WTC11 (cell line): ENCODE measurements at regions not wholly inside any gene's neighbourhood (a gene's known extent, or its start where the extent isn't known, plus 50 kb on each side); places are given as distances from the start of the nearest gene placed in this dataset.

Experiments
- ATAC-seq: fragments of 200-7000 bp; cut with Tn5 transposase; 2 replicates; pipeline ENCODE4 v1.10.0; 2021; ENCODE audit warnings: mild to moderate bottlenecking, moderate library complexity
- CTCF ChIA-PET: fragments of 300-600 bp; sonication (Branson Sonifier 250); formaldehyde crosslinking; loops from one replicate; lab custom pipeline; 2021; ENCODE audit warnings: antibody characterized with exemption; lab: Charles Lee
- POLR2A ChIA-PET: fragments of 350-600 bp; sonication (Branson Sonifier 250); formaldehyde crosslinking; loops from one replicate; lab custom pipeline; 2021; ENCODE audit warnings: antibody characterized with exemption; lab: Charles Lee
- DNase-seq: peaks from one replicate; pipeline ENCODE4 v3.0.0; 2021; ENCODE audit warnings: low spot score
- H3K27ac Mint-ChIP-seq: 2 replicates; pipeline ENCODE4 v1.8.0; 2021; ENCODE audit warnings: mixed read lengths
- H3K27me3 Mint-ChIP-seq: 2 replicates; pipeline ENCODE4 v1.8.0; 2021; ENCODE audit warnings: low read depth, mild to moderate bottlenecking, moderate library complexity, mixed read lengths
- H3K36me3 Mint-ChIP-seq: 2 replicates; pipeline ENCODE4 v1.8.0; 2021; ENCODE audit warnings: mixed read lengths
- H3K4me1 Mint-ChIP-seq: 2 replicates; pipeline ENCODE4 v1.8.0; 2022; ENCODE audit warnings: mixed read lengths
- H3K4me3 Mint-ChIP-seq: 2 replicates; pipeline ENCODE4 v1.8.0; 2021; ENCODE audit warnings: mild to moderate bottlenecking, moderate library complexity, mixed read lengths
- H3K9me3 Mint-ChIP-seq: 2 replicates; pipeline ENCODE4 v1.8.0; 2021; ENCODE audit warnings: mixed read lengths
- ATF2 ChIP-seq: sonication (generic); formaldehyde crosslinking; IDR thresholded peaks from 2 replicates; pipeline ENCODE4 v1.8.1; 2022; ENCODE audit warnings: low read depth, missing genetic modification reagents, borderline replicate concordance
- ETV6 ChIP-seq: sonication (generic); formaldehyde crosslinking; IDR thresholded peaks from 2 replicates; pipeline ENCODE4 v1.8.1; 2022; ENCODE audit warnings: mild to moderate bottlenecking, missing genetic modification reagents
- GABPB1 ChIP-seq: sonication (generic); formaldehyde crosslinking; IDR thresholded peaks from 2 replicates; pipeline ENCODE4 v1.8.1; 2023; ENCODE audit warnings: mild to moderate bottlenecking, missing genetic modification reagents
- HMGA2 ChIP-seq: fragments of 250-450 bp; sonication (Bioruptor Pico); IDR thresholded peaks from 2 replicates; pipeline ENCODE4 v1.4.0; 2021; ENCODE audit warnings: mild to moderate bottlenecking, moderate library complexity
- IRF2 ChIP-seq: sonication (generic); formaldehyde crosslinking; IDR thresholded peaks from 2 replicates; pipeline ENCODE4 v1.8.0; 2022; ENCODE audit warnings: low read depth, missing genetic modification reagents, borderline replicate concordance
- MYBL2 ChIP-seq: sonication (generic); formaldehyde crosslinking; IDR thresholded peaks from 2 replicates; pipeline ENCODE4 v1.8.1; 2023; ENCODE audit warnings: mild to moderate bottlenecking, moderate library complexity, missing genetic modification reagents
- OVOL2 ChIP-seq: fragments of 250-450 bp; sonication (Bioruptor Pico); IDR thresholded peaks from 2 replicates; pipeline ENCODE4 v1.9.0; 2021; ENCODE audit warnings: mild to moderate bottlenecking, borderline replicate concordance
- SMAD4 ChIP-seq: sonication (generic); formaldehyde crosslinking; IDR thresholded peaks from 2 replicates; pipeline ENCODE4 v1.8.0; 2022; ENCODE audit warnings: mild to moderate bottlenecking, missing genetic modification reagents
- SOX15 ChIP-seq: fragments of 250-450 bp; sonication (Bioruptor Pico); IDR thresholded peaks from 2 replicates; pipeline ENCODE4 v1.9.0; 2021; ENCODE audit warnings: mild to moderate bottlenecking
- SP1 ChIP-seq: sonication (generic); formaldehyde crosslinking; conservative IDR thresholded peaks from 2 replicates; pipeline ENCODE4 v1.8.1; 2022; ENCODE audit warnings: missing genetic modification reagents
- TCF7 ChIP-seq: sonication (generic); formaldehyde crosslinking; IDR thresholded peaks from 2 replicates; pipeline ENCODE4 v1.8.0; 2022; ENCODE audit warnings: mild to moderate bottlenecking, low read depth, missing genetic modification reagents, moderate library complexity
- TEAD1 ChIP-seq: sonication (generic); formaldehyde crosslinking; IDR thresholded peaks from 2 replicates; pipeline ENCODE4 v1.8.0; 2022; ENCODE audit warnings: mild to moderate bottlenecking, missing genetic modification reagents
- TP53 ChIP-seq: sonication (generic); formaldehyde crosslinking; IDR thresholded peaks from 2 replicates; pipeline ENCODE4 v1.8.1; 2023; ENCODE audit warnings: mild to moderate bottlenecking, missing genetic modification reagents
- ZBTB43 ChIP-seq: sonication (generic); formaldehyde crosslinking; IDR thresholded peaks from 2 replicates; pipeline ENCODE4 v1.8.1; 2023; ENCODE audit warnings: mild to moderate bottlenecking, missing genetic modification reagents
- ZNF281 ChIP-seq: sonication (generic); formaldehyde crosslinking; IDR thresholded peaks from 2 replicates; pipeline ENCODE4 v1.8.0; 2023; ENCODE audit warnings: mild to moderate bottlenecking, missing genetic modification reagents
- ZNF423 ChIP-seq: fragments of 250-450 bp; sonication (Bioruptor Pico); IDR thresholded peaks from 2 replicates; pipeline ENCODE4 v2.1.2; 2022; ENCODE audit warnings: mild to moderate bottlenecking, moderate library complexity
- ZNF671 ChIP-seq: fragments of 250-450 bp; sonication (Bioruptor Pico); IDR thresholded peaks from 2 replicates; pipeline ENCODE4 v1.8.0; 2021; ENCODE audit warnings: mild to moderate bottlenecking
- TF ChIP-seq, protein P1 (sequence below): sonication (generic); formaldehyde crosslinking; IDR thresholded peaks from 2 replicates; pipeline ENCODE4 v1.8.0; 2022; ENCODE audit warnings: mild to moderate bottlenecking, missing genetic modification reagents
- TF ChIP-seq, protein P2 (sequence below): sonication (generic); formaldehyde crosslinking; IDR thresholded peaks from 2 replicates; pipeline ENCODE4 v1.8.1; 2023; ENCODE audit warnings: mild to moderate bottlenecking, missing genetic modification reagents, moderate library complexity
- TF ChIP-seq, protein P3 (sequence below): sonication (generic); formaldehyde crosslinking; IDR thresholded peaks from 2 replicates; pipeline ENCODE4 v1.8.0; 2022; ENCODE audit warnings: mild to moderate bottlenecking, missing genetic modification reagents

- ChIA-PET POLR2A (no interaction called here), CTCF (interaction anchor here (1.1 kb wide), 1 partner anchor 10 kb away, joined by 4 read pairs; no protein-coding TSS in a partner anchor)
- 0 out of 2 replicates have a peak, but pooled peaks have one; percentile 39 for ATAC-seq
- Mint-ChIP-seq H3K27ac (no peak overlapping the region), H3K9me3 (peaks cover 11% of the 10 kb centered on the region), H3K4me1 (peaks cover 7% of the 10 kb centered on the region), H3K27me3 (no peaks in the 10 kb centered on the region; the same call in 1 of the 2 replicates), H3K36me3 (no peaks in the 10 kb centered on the region), H3K4me3 (no peak overlapping the region)
- TF ChIP-seq OVOL2 (CRISPR knock-in tag): no peak
- no peak for TF ChIP-seq IRF2
- no peak for TF ChIP-seq TP53 (CRISPR knock-in tag)
- TF ChIP-seq MYBL2: no peak
- TF ChIP-seq, protein P1, sequence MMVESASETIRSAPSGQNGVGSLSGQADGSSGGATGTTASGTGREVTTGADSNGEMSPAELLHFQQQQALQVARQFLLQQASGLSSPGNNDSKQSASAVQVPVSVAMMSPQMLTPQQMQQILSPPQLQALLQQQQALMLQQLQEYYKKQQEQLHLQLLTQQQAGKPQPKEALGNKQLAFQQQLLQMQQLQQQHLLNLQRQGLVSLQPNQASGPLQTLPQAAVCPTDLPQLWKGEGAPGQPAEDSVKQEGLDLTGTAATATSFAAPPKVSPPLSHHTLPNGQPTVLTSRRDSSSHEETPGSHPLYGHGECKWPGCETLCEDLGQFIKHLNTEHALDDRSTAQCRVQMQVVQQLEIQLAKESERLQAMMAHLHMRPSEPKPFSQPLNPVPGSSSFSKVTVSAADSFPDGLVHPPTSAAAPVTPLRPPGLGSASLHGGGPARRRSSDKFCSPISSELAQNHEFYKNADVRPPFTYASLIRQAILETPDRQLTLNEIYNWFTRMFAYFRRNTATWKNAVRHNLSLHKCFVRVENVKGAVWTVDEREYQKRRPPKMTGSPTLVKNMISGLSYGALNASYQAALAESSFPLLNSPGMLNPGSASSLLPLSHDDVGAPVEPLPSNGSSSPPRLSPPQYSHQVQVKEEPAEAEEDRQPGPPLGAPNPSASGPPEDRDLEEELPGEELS (CRISPR knock-in tag): no peak
- TF ChIP-seq ATF2 (CRISPR knock-in tag): no peak
- no peak for TF ChIP-seq HMGA2 (CRISPR knock-in tag)
- no peak for DNase-seq
Measured at GRCh38 chr10:47127188-47127785, 172.7 kb upstream of the GDF10 start.

DNA sequence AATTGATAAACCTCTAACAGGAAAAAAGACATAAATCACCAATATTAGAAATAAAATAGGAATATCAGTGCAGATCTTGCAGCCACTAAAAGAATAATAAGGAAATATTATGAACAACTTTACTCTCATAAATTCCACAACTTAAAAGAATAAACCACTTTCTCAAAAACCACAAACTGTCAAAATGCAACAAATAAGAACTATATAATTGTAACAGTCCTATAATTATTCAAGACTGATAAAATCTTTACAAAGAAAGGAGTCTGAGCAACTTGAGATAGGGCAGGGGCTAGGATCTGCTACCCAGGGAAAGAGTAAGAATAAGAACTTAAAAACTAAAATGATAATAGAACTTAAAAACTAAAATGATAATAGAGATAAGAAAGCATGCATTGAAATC, 169.5 kb upstream of the GDF10 start:
- H3K4me1 Mint-ChIP-seq: peaks cover 5% of the 10 kb centered on the region
- H3K27me3 Mint-ChIP-seq: no peaks in the 10 kb centered on the region; the same call in 1 of the 2 replicates
- no peak overlapping the region for H3K4me3 Mint-ChIP-seq
- ChIA-PET CTCF (no interaction called here), POLR2A (no interaction called here)
- no peak overlapping the region for H3K27ac Mint-ChIP-seq
- TF ChIP-seq ETV6 (no peak), ZBTB43 (CRISPR knock-in tag) (no peak), GABPB1 (CRISPR knock-in tag) (no peak), ZNF423 (CRISPR knock-in tag) (no peak), TEAD1 (no peak), TCF7 (no peak)
- TF ChIP-seq, protein P2, sequence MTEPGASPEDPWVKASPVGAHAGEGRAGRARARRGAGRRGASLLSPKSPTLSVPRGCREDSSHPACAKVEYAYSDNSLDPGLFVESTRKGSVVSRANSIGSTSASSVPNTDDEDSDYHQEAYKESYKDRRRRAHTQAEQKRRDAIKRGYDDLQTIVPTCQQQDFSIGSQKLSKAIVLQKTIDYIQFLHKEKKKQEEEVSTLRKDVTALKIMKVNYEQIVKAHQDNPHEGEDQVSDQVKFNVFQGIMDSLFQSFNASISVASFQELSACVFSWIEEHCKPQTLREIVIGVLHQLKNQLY (CRISPR knock-in tag): no peak
- no peaks in the 10 kb centered on the region; the same call in 1 of the 2 replicates for H3K9me3 Mint-ChIP-seq
- no peak for DNase-seq
- H3K36me3 Mint-ChIP-seq: no peaks in the 10 kb centered on the region
- ATAC-seq: no peak

- no peaks in the 10 kb centered on the region for H3K36me3 Mint-ChIP-seq
- ChIA-PET CTCF (interaction anchor here (0.8 kb wide), 1 partner anchor 87 kb away, joined by 3 read pairs; no protein-coding TSS in a partner anchor), POLR2A (no interaction called here)
- no peak for DNase-seq
- no peaks in the 10 kb centered on the region for H3K4me1 Mint-ChIP-seq
- H3K27ac Mint-ChIP-seq: no peak overlapping the region
- H3K9me3 Mint-ChIP-seq: peaks cover under 1% of the 10 kb centered on the region; the same call in 1 of the 2 replicates
- ATAC-seq: no peak
- H3K4me3 Mint-ChIP-seq: no peak overlapping the region
- H3K27me3 Mint-ChIP-seq: no peaks in the 10 kb centered on the region
- TF ChIP-seq SP1 (CRISPR knock-in tag) (no peak), ZNF281 (CRISPR knock-in tag) (no peak), TCF7 (no peak), SOX15 (CRISPR knock-in tag) (no peak), ZBTB43 (CRISPR knock-in tag) (no peak), ZNF671 (CRISPR knock-in tag) (no peak), SMAD4 (no peak)
- TF ChIP-seq, protein P3, sequence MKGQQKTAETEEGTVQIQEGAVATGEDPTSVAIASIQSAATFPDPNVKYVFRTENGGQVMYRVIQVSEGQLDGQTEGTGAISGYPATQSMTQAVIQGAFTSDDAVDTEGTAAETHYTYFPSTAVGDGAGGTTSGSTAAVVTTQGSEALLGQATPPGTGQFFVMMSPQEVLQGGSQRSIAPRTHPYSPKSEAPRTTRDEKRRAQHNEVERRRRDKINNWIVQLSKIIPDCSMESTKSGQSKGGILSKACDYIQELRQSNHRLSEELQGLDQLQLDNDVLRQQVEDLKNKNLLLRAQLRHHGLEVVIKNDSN (CRISPR knock-in tag): no peak
- TF ChIP-seq, protein P2 (CRISPR knock-in tag): no peak
Measured at GRCh38 chr10:47133871-47134570, 166.0 kb upstream of the GDF10 start.
